Kidney epithelial cell (primary cell): ENCODE measurements at regions not wholly inside any gene's neighbourhood (a gene's known extent, or its start where the extent isn't known, plus 50 kb on each side); places are given as distances from the start of the nearest gene placed in this dataset.

ENCODE experiments used
- DNase-seq: peaks from one replicate; pipeline ENCODE4 v3.0.0-alpha.2; 2010; ENCODE audit warnings: low read depth
- H3K27me3 ChIP-seq: 2 replicates; pipeline ENCODE4 v1.6.0; 2011; ENCODE audit warnings: low read length; ENCODE audit not compliant: control insufficient read depth, insufficient read depth
- H3K36me3 ChIP-seq: 2 replicates; pipeline ENCODE4 v1.5.1; 2011; ENCODE audit warnings: low read length; ENCODE audit not compliant: control insufficient read depth, insufficient read depth
- H3K4me3 ChIP-seq: 2 replicates; pipeline ENCODE4 v1.5.1; 2011; ENCODE audit warnings: low read depth, mild to moderate bottlenecking, control low read depth, low read length
- CTCF ChIP-seq: IDR thresholded peaks from 2 replicates; pipeline ENCODE4 v1.5.1; 2011; ENCODE audit warnings: mild to moderate bottlenecking, moderate library complexity, low read length, control low read depth, inconsistent platforms; ENCODE audit not compliant: insufficient read depth, poor library complexity, severe bottlenecking

GRCh38 chr3:28850186-28850585, 430.7 kb upstream of the RBMS3 start:
- Histone ChIP-seq H3K27me3 (no peaks in the 10 kb centered on the region), H3K36me3 (no peaks in the 10 kb centered on the region), H3K4me3 (no peak overlapping the region)
- TF ChIP-seq CTCF = no peak
- DNase-seq = no peak

DNA sequence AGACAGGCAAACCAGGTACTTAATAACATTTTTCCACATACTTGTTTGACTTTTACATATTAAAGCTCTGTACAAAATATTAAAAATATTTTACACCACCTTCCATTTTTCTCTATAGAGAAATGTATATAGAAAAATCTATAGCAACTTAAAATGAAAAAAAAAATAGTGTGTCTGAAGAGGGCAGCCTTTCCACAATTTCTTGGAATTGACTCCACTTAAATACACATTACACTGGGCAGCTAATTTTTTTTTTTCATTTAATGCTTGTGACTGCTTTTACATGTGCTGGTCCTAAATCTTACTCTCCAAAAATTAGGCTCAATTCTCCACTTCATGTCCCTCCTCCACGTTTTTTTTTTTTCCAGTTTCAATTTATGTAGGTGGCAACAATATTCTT, 427.0 kb upstream of the RBMS3 start:
- DNase-seq = no peak
- no peaks in the 10 kb centered on the region for H3K36me3 ChIP-seq
- H3K27me3 ChIP-seq = no peaks in the 10 kb centered on the region
- TF ChIP-seq CTCF = no peak
- no peak overlapping the region for H3K4me3 ChIP-seq

DNA sequence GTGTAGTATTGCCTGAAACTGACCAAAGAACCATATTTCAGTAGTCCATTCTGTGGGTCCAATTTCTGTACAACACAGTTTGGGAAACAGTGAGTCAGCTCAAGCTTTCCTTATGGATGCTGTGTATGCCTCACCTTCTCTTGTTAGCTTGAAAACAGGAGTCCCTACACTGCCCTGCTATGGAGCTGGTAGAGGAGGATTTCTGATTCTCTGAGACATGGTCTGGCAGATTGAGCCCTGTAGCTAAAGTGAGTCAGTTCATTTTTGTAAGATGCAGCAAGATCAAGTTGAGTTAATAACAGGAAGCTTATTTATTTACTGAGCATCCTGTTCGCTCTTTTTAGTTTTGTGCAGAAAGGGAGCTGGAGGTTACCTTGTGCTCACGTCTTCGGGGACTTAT, 424.1 kb upstream of the RBMS3 start:
- DNase-seq = no peak
- H3K27me3 ChIP-seq = no peaks in the 10 kb centered on the region
- TF ChIP-seq CTCF = no peak
- no peaks in the 10 kb centered on the region for H3K36me3 ChIP-seq
- no peak overlapping the region for H3K4me3 ChIP-seq

GRCh38 chr3:28859897-28860296, 421.0 kb upstream of the RBMS3 start:
- Histone ChIP-seq H3K36me3 (no peaks in the 10 kb centered on the region), H3K27me3 (no peaks in the 10 kb centered on the region), H3K4me3 (no peak overlapping the region)
- no peak for DNase-seq
- TF ChIP-seq CTCF = no peak

- Histone ChIP-seq H3K4me3 (no peak overlapping the region), H3K36me3 (no peaks in the 10 kb centered on the region), H3K27me3 (no peaks in the 10 kb centered on the region)
- DNase-seq = no peak
- TF ChIP-seq CTCF = no peak
These were observed 420.6 kb upstream of the RBMS3 start for GRCh38 chr3:28860307-28860706.

DNA sequence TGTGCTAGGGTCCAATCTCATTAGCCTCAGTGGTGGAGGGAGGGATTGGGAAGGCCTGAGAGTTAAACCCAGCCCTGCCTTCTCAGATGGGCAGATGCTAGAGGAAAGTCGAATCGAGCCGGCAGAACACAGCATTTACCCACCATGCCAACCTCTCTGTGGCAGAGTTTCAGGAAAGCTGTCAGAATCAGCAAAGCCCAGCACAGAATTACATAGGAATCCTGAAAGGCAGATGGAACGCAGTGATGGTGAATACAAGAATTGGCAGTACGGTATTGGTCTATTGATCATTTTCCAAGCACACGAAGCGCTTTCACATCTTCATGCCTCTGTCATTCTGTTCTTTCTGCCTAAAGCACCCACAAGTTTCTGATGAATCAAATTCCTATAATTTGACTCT, 417.7 kb upstream of the RBMS3 start:
- DNase-seq = no peak
- no peak overlapping the region for H3K4me3 ChIP-seq
- no peaks in the 10 kb centered on the region for H3K27me3 ChIP-seq
- TF ChIP-seq CTCF = no peak
- no peaks in the 10 kb centered on the region for H3K36me3 ChIP-seq
